ENCODE measurements at regions not wholly inside any gene's neighbourhood (a gene's known extent, or its start where the extent isn't known, plus 50 kb on each side); places are given as distances from the start of the nearest gene placed in this dataset.

GRCh38 chr12:19577281-19577530 is 137.9 kb downstream of the AEBP2 start:
- no peak for DNase-seq (ENCODE audit: low spot score)
- no peak overlapping the region for H3K4me3 ChIP-seq
- no peak overlapping the region for H3K27ac ChIP-seq
- H3K27me3 ChIP-seq = no peaks in the 10 kb centered on the region
- no peaks in the 10 kb centered on the region for H3K9me3 ChIP-seq
- no peak for TF ChIP-seq CTCF (IDR thresholded peaks at IDR 0.05)
- H3K36me3 ChIP-seq = no peaks in the 10 kb centered on the region
- peaks cover 0 to 21% of the 10 kb centered on the region in 2 donors for H3K4me1 ChIP-seq

GRCh38 chr12:19584732-19585131 is 145.4 kb downstream of the AEBP2 start:
- Histone ChIP-seq H3K9me3 (peaks cover 0 to 6% of the 10 kb centered on the region in 2 donors), H3K4me3 (no peak overlapping the region), H3K36me3 (no peaks in the 10 kb centered on the region), H3K4me1 (no peaks in the 10 kb centered on the region), H3K27me3 (no peaks in the 10 kb centered on the region), H3K27ac (no peak overlapping the region)
- no peak for TF ChIP-seq CTCF (IDR thresholded peaks at IDR 0.05)
- no peak for DNase-seq (ENCODE audit: low spot score)

- Histone ChIP-seq H3K9me3 (no peaks in the 10 kb centered on the region), H3K4me1 (no peaks in the 10 kb centered on the region), H3K27me3 (no peaks in the 10 kb centered on the region), H3K36me3 (no peaks in the 10 kb centered on the region), H3K27ac (no peak overlapping the region), H3K4me3 (no peak overlapping the region)
- DNase-seq (ENCODE audit: low spot score) = no peak
- TF ChIP-seq CTCF (IDR thresholded peaks at IDR 0.05) = no peak
Measured at GRCh38 chr12:19588951-19589350, 149.7 kb downstream of the AEBP2 start.

GRCh38 chr12:19591951-19592350 is 152.7 kb downstream of the AEBP2 start:
- DNase-seq (ENCODE audit: low spot score) = no peak
- Histone ChIP-seq H3K4me1 (no peaks in the 10 kb centered on the region), H3K27me3 (no peaks in the 10 kb centered on the region), H3K4me3 (no peak overlapping the region), H3K9me3 (no peaks in the 10 kb centered on the region), H3K36me3 (no peaks in the 10 kb centered on the region), H3K27ac (no peak overlapping the region)
- TF ChIP-seq CTCF (IDR thresholded peaks at IDR 0.05) = no peak

GRCh38 chr12:19596434-19597166 is 157.3 kb downstream of the AEBP2 start:
- TF ChIP-seq CTCF (IDR thresholded peaks at IDR 0.05) = no peak
- no peak overlapping the region for H3K27ac ChIP-seq
- DNase-seq (ENCODE audit: low spot score) = no peak
- no peak overlapping the region for H3K4me3 ChIP-seq
- H3K36me3 ChIP-seq = no peaks in the 10 kb centered on the region
- H3K27me3 ChIP-seq = no peaks in the 10 kb centered on the region
- H3K9me3 ChIP-seq = no peaks in the 10 kb centered on the region
- H3K4me1 ChIP-seq = no peaks in the 10 kb centered on the region
